Spleen (tissue), 7 donors: ENCODE measurements at regions not wholly inside any gene's neighbourhood (a gene's known extent, or its start where the extent isn't known, plus 50 kb on each side); places are given as distances from the start of the nearest gene placed in this dataset.

ENCODE experiments used
- CTCF ChIP-seq, 11 experiments: fragments of 200-600 bp in 7 of 11; fragments of 450-650 bp in 4 of 11; sonication (generic) in 4 of 11; IDR thresholded peaks in 8 of 11; conservative IDR thresholded peaks in 3 of 11; 1 replicate in 7 of 11; 2 replicates in 4 of 11; pipeline versions ENCODE4 v1.4.0 to v1.8.0; 2016 to 2021; ENCODE audit warnings: antibody characterized with exemption in 11 of 11, inconsistent platforms in 4 of 11, mild to moderate bottlenecking in 1 of 11
- POLR2A ChIP-seq, 3 donors: fragments of 450-650 bp; IDR thresholded peaks; one replicate each; pipeline ENCODE4 v1.5.1; 2017; ENCODE audit warnings: antibody characterized with exemption in 3 of 3, mild to moderate bottlenecking in 1 of 3
- POLR2AphosphoS5 ChIP-seq, 3 donors: sonication (generic); formaldehyde crosslinking; IDR thresholded peaks; one replicate each; pipeline ENCODE4 v1.5.1; 2017; ENCODE audit warnings: antibody characterized with exemption in 3 of 3
- donor health status: DM: no; HTN: no; CAD: no; lungs with moderate emphysema.
- donor health status: DM: no; HTN: no; CAD: no.
- donor health status: DM: no; HTN: no; CAD: no.

GRCh38 chr16:85182286-85182685 is 70.0 kb upstream of the CIBAR2 start:
- TF ChIP-seq CTCF (IDR thresholded peaks at IDR 0.05 in 8 of 11, conservative IDR thresholded peaks at IDR 0.05 in 3 of 11) (no peak), POLR2A (IDR thresholded peaks at IDR 0.05) (no peak), POLR2AphosphoS5 (IDR thresholded peaks at IDR 0.05) (no peak)
